Mesenchymal stem cell (in vitro differentiated cells and primary cell): ENCODE measurements at regions not wholly inside any gene's neighbourhood (a gene's known extent, or its start where the extent isn't known, plus 50 kb on each side); places are given as distances from the start of the nearest gene placed in this dataset.
A peak's percentile ranks its signal among the peaks of the same experiment; 100 is the strongest.

Experiments
- DNase-seq: peaks from one replicate; pipeline ENCODE4 v3.0.0-alpha.2; 2013
- H2AFZ ChIP-seq: one replicate; pipeline ENCODE4 v1.6.1; 2013; ENCODE audit warnings: low read depth, mild to moderate bottlenecking, control low read depth, inconsistent platforms, low read length, moderate library complexity
- H2AK5ac ChIP-seq: 2 replicates; pipeline ENCODE4 v1.6.1; 2013; ENCODE audit warnings: low read length, moderate library complexity, mild to moderate bottlenecking, inconsistent platforms; ENCODE audit not compliant: severe bottlenecking
- H2BK120ac ChIP-seq: one replicate; pipeline ENCODE4 v1.6.1; 2013; ENCODE audit warnings: low read depth, mild to moderate bottlenecking, inconsistent platforms, low read length, moderate library complexity
- H2BK12ac ChIP-seq, 2 experiments: one replicate each; pipeline ENCODE4 v1.6.1; 2013; ENCODE audit warnings: inconsistent platforms in 2 of 2, low read length in 2 of 2, mild to moderate bottlenecking in 2 of 2, moderate library complexity in 2 of 2, control low read depth in 1 of 2
- H2BK15ac ChIP-seq: one replicate; pipeline ENCODE4 v1.6.1; 2013; ENCODE audit warnings: mild to moderate bottlenecking, low read depth, inconsistent platforms; ENCODE audit not compliant: poor library complexity, severe bottlenecking
- H2BK5ac ChIP-seq: 2 replicates; pipeline ENCODE4 v1.6.1; 2013; ENCODE audit warnings: low read depth, mild to moderate bottlenecking, low read length, control low read depth, inconsistent platforms; ENCODE audit not compliant: poor library complexity, severe bottlenecking
- H3K14ac ChIP-seq, 2 experiments: one replicate each; pipeline ENCODE4 v1.6.1; 2013; ENCODE audit warnings: inconsistent platforms in 2 of 2, low read length in 2 of 2, control low read depth in 1 of 2, mild to moderate bottlenecking in 1 of 2, moderate library complexity in 1 of 2
- H3K18ac ChIP-seq, 2 experiments: one replicate each; pipeline ENCODE4 v1.6.1; 2013; ENCODE audit warnings: inconsistent platforms in 2 of 2, low read length in 2 of 2, control low read depth in 1 of 2, low read depth in 1 of 2, mild to moderate bottlenecking in 1 of 2
- H3K23ac ChIP-seq, 2 experiments: one replicate each; pipeline ENCODE4 v1.6.1; 2013; ENCODE audit warnings: inconsistent platforms in 2 of 2, low read length in 2 of 2, mild to moderate bottlenecking in 2 of 2, moderate library complexity in 2 of 2, control low read depth in 1 of 2
- H3K27ac ChIP-seq: 2 replicates; pipeline ENCODE4 v1.5.1; 2013; ENCODE audit warnings: mild to moderate bottlenecking, moderate library complexity, low read length, control low read depth, inconsistent platforms; ENCODE audit not compliant: poor library complexity, severe bottlenecking
- H3K27me3 ChIP-seq, 2 experiments: 2 replicates each; pipeline versions ENCODE4 v1.6.1 to v1.7.0; 2013; ENCODE audit warnings: low read length in 2 of 2, mild to moderate bottlenecking in 2 of 2, moderate library complexity in 2 of 2, control low read depth in 1 of 2, inconsistent platforms in 1 of 2; ENCODE audit not compliant: control insufficient read depth in 1 of 2, insufficient read depth in 1 of 2
- H3K36me3 ChIP-seq, 2 experiments: 2 replicates each; pipeline versions ENCODE4 v1.6.1 to v1.7.0; 2013; ENCODE audit warnings: low read length in 2 of 2, control low read depth in 1 of 2, inconsistent platforms in 1 of 2, low read depth in 1 of 2, mild to moderate bottlenecking in 1 of 2; ENCODE audit not compliant: insufficient read depth in 2 of 2, control insufficient read depth in 1 of 2
- H3K4ac ChIP-seq, 2 experiments: one replicate each; pipeline ENCODE4 v1.6.1; 2013; ENCODE audit warnings: inconsistent platforms in 2 of 2, low read length in 2 of 2, mild to moderate bottlenecking in 2 of 2, moderate library complexity in 2 of 2, control low read depth in 1 of 2, low read depth in 1 of 2
- H3K4me1 ChIP-seq: 2 replicates; pipeline ENCODE4 v1.6.1; 2013; ENCODE audit warnings: low read depth, low read length, control low read depth; ENCODE audit not compliant: control insufficient read depth, insufficient read depth
- H3K4me2 ChIP-seq: 2 replicates; pipeline ENCODE4 v1.6.1; 2013; ENCODE audit warnings: low read length, mild to moderate bottlenecking, inconsistent platforms; ENCODE audit not compliant: poor library complexity, severe bottlenecking
- H3K4me3 ChIP-seq, 2 experiments: 2 replicates each; pipeline versions ENCODE4 v1.5.1 to v1.7.0; 2013; ENCODE audit warnings: low read length in 2 of 2, mild to moderate bottlenecking in 2 of 2, control low read depth in 1 of 2, low read depth in 1 of 2; ENCODE audit not compliant: insufficient read depth in 1 of 2
- H3K79me1 ChIP-seq: replicated peaks from 2 replicates; pipeline ENCODE4 v1.6.1; 2013; ENCODE audit warnings: mild to moderate bottlenecking, control low read depth, low read length, inconsistent platforms; ENCODE audit not compliant: poor library complexity, severe bottlenecking
- H3K9ac ChIP-seq: 2 replicates; pipeline ENCODE4 v1.7.0; 2013; ENCODE audit warnings: mild to moderate bottlenecking, low read length, moderate library complexity
- H3K9me3 ChIP-seq: 2 replicates; pipeline ENCODE4 v1.7.0; 2013; ENCODE audit warnings: mild to moderate bottlenecking, low read length; ENCODE audit not compliant: control insufficient read depth
- H4K8ac ChIP-seq: one replicate; pipeline ENCODE4 v1.6.1; 2013; ENCODE audit warnings: inconsistent platforms, mild to moderate bottlenecking, low read length, moderate library complexity
- H4K91ac ChIP-seq: one replicate; pipeline ENCODE4 v1.6.1; 2013; ENCODE audit warnings: mild to moderate bottlenecking, low read length, inconsistent platforms
- WGBS: methylation state at CpG from one replicate; pipeline ENCODE4 v1.1.7; 2013; ENCODE audit warnings: mixed read lengths; 5-methylcytosine and 5-hydroxymethylcytosine counted together

DNA sequence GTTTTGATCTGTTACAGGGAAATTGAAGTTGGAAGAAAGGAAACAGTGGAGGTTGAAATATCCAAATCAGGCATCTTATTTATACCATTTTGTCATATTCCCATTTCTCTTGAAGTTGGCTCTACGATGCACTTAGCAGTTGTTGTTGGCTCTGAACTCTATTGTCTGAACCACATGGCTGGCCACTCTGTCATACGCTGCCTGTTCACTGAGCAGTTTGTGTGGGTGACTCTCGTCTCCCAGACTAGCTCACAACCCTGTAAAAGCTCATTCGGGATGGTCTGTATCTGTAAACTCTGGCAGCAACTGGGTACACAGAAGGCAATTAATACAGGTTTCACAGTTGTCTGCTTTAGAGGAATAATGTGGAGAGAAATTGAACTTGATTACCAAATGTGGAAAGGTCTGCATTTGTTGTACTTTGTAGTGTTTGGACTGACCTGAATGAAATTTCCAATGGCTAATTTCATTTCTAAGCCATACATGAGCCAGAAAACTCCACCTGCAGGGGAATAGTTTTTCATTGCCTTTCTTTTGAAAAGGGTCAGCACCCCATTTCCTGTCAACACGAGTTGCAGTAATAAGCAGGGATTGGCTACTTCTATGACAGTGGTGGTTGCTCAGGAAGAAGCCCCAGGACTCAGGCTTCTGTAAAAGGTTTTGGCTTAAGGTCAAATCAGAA is 378.2 kb downstream of the OSR1 start:
- Histone ChIP-seq H3K18ac (peak overlapping the region in 1 of 2 experiments; percentile 48), H3K14ac (no peak overlapping the region), H2BK5ac (no peak overlapping the region), H2AFZ (no peak overlapping the region), H3K36me3 (no peaks in the 10 kb centered on the region), H3K27ac (no peak overlapping the region), H3K27me3 (no peaks in the 10 kb centered on the region), H3K4me1 (peaks cover 4% of the 10 kb centered on the region), H4K91ac (no peak overlapping the region), H3K79me1 (no peaks in the 10 kb centered on the region), H4K8ac (no peak overlapping the region), H2AK5ac (no peak overlapping the region), H3K4me2 (no peak overlapping the region), H3K9me3 (no peaks in the 10 kb centered on the region), H3K23ac (no peak overlapping the region), H3K9ac (no peak overlapping the region), H3K4ac (no peak overlapping the region), H2BK15ac (no peak overlapping the region), H2BK120ac (no peak overlapping the region), H2BK12ac (peak overlapping the region in 1 of 2 experiments; percentile 50), H3K4me3 (no peak overlapping the region)
- DNase-seq: no peak
- 82% methylated on average over 5 of the region's 5 CpGs for WGBS

DNA sequence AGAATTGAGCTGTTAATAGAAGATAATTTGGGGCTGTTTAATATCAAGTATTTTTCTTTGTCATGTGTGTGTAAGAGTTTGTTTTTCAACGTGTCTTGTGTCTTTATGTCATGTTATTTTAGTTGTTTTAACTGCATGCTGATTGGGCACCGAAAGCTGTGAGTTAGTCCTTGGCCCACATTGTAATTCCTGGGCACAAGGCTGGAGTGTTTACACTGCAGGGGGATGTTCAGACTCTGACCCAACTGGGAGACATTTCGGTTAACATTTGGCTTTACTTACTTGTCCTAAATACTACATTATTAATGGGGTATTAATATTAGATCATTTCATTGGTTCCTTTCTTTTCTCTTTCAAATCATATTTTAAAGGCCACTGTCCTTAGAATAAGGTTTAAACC is 381.0 kb downstream of the OSR1 start:
- peak overlapping the region; percentile 12 for H2BK120ac ChIP-seq
- no peak for DNase-seq
- no peaks in the 10 kb centered on the region for H3K36me3 ChIP-seq
- 74% methylated on average over 2 of the region's 3 CpGs for WGBS
- peak overlapping the region in 1 of 2 experiments; percentile 27 for H3K4ac ChIP-seq
- peaks cover 4% of the 10 kb centered on the region for H3K4me1 ChIP-seq
- no peak overlapping the region for H4K91ac ChIP-seq
- no peak overlapping the region for H2BK15ac ChIP-seq
- no peak overlapping the region for H3K9ac ChIP-seq
- peak overlapping the region in 1 of 2 experiments; percentile 70 for H2BK12ac ChIP-seq
- no peak overlapping the region for H3K4me3 ChIP-seq
- H2BK5ac ChIP-seq: no peak overlapping the region
- H2AK5ac ChIP-seq: no peak overlapping the region
- peak overlapping the region; percentile 31 to 58 for H3K18ac ChIP-seq
- H3K9me3 ChIP-seq: no peaks in the 10 kb centered on the region
- H3K4me2 ChIP-seq: no peak overlapping the region
- no peak overlapping the region for H3K23ac ChIP-seq
- H4K8ac ChIP-seq: no peak overlapping the region
- no peaks in the 10 kb centered on the region for H3K27me3 ChIP-seq
- H2AFZ ChIP-seq: no peak overlapping the region
- no peak overlapping the region for H3K27ac ChIP-seq
- H3K79me1 ChIP-seq: no peaks in the 10 kb centered on the region
- no peak overlapping the region for H3K14ac ChIP-seq

DNA sequence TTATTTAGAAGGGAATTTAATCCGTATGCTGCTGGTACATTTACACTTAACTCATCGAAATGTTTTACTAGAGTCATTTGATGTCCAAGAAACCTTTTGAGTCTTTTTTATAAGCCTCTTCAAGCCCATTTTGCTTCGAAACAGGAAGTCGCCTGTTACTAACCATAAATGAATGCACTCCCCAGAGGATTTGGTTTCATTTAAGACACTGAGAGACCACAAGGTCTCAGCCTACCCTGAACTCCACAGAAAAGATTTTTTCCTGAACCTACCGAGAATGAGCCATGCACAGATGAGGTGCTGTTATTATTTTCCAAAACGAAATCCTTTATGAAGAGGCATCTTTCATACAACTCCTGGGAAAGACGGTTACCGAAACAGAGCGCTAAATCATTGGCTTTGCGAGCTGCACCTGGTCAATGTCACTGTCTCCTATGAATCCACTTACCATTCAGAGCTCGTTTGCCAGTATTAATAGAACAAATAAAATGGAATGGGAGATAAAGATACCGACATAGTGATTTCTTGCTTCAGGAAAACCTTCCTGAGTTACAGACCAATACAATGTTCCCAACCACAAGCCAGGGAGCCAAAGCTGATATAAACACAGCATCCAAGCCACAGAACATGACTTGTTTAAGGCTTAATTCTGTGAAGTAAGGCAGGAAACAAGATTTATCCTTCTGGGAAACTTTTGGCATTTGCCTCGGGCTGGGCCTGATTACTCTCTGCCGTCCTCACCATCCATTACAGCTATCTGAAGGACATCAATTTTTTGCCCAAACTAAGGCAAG is 382.1 kb downstream of the OSR1 start:
- Histone ChIP-seq H4K8ac (no peak overlapping the region), H3K9ac (peak overlapping the region; percentile 64), H3K23ac (no peak overlapping the region), H2BK12ac (peak overlapping the region; percentile 49 to 90), H3K4me2 (peak overlapping the region; percentile 23), H2BK15ac (no peak overlapping the region), H3K36me3 (no peaks in the 10 kb centered on the region), H4K91ac (no peak overlapping the region), H3K4ac (peak overlapping the region in 1 of 2 experiments; percentile 65), H2AK5ac (peak overlapping the region; percentile 63), H2BK120ac (peak overlapping the region; percentile 50), H3K27me3 (no peaks in the 10 kb centered on the region), H3K79me1 (no peaks in the 10 kb centered on the region), H2BK5ac (no peak overlapping the region), H3K4me1 (peaks cover 4% of the 10 kb centered on the region), H3K27ac (peak overlapping the region; percentile 69), H2AFZ (peak overlapping the region; percentile 43), H3K9me3 (no peaks in the 10 kb centered on the region), H3K18ac (peak overlapping the region; percentile 54 to 56), H3K14ac (no peak overlapping the region), H3K4me3 (peak overlapping the region in 1 of 2 experiments; percentile 63)
- WGBS: 6% methylated on average over 12 of the region's 14 CpGs
- DNase-seq: peak; percentile 95

DNA sequence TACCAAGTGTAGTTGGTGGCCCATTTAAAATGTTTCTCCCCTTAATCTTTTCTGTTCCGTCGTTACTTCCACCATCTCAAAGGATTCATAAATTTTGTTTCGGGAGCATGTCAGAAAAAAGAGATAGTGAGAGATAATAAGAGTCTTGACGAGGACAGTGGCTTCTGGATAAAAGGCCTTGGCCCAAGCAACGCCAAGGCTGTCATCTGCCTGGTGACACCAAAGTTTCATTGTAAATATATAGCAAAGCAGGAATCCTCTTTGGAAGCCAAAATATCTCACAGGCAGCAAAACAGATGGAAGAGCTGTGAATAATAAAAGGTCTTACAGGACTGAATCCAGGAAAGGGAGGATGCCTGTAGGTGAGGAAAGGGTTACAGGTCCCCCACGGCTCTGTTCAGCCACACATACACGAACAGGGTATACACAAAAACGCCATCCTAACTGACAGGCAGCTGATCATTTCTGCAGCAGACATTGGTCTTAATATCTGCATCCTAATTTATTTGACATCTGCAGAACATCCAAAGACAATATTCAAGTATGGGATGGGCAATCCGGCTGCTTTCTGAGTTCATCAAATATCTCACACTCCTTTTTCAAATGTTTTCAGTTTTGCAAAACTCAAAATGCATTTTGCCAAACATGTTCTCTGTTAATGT is 382.8 kb downstream of the OSR1 start:
- Histone ChIP-seq H2BK15ac (peak overlapping the region; percentile 73), H3K79me1 (no peaks in the 10 kb centered on the region), H2AK5ac (no peak overlapping the region), H3K4me2 (no peak overlapping the region), H3K27ac (peak overlapping the region; percentile 69), H3K4me3 (peak overlapping the region in 1 of 2 experiments; percentile 63), H3K9me3 (no peaks in the 10 kb centered on the region), H3K18ac (peak overlapping the region; percentile 77 to 88), H4K91ac (peak overlapping the region; percentile 92), H3K36me3 (no peaks in the 10 kb centered on the region), H2BK5ac (no peak overlapping the region), H2AFZ (no peak overlapping the region), H3K27me3 (no peaks in the 10 kb centered on the region), H2BK12ac (peak overlapping the region; percentile 49 to 90), H3K9ac (peak overlapping the region; percentile 64), H2BK120ac (peak overlapping the region; percentile 88), H4K8ac (peak overlapping the region; percentile 65), H3K4me1 (peaks cover 4% of the 10 kb centered on the region), H3K4ac (peak overlapping the region; percentile 35 to 99), H3K14ac (peak overlapping the region in 1 of 2 experiments; percentile 63), H3K23ac (no peak overlapping the region)
- DNase-seq: no peak
- WGBS: 29% methylated on average over 6 of the region's 9 CpGs
